ENCODE measurements at regions not wholly inside any gene's neighbourhood (a gene's known extent, or its start where the extent isn't known, plus 50 kb on each side); places are given as distances from the start of the nearest gene placed in this dataset.
A peak's percentile ranks its signal among the peaks of the same experiment; 100 is the strongest.

DNA sequence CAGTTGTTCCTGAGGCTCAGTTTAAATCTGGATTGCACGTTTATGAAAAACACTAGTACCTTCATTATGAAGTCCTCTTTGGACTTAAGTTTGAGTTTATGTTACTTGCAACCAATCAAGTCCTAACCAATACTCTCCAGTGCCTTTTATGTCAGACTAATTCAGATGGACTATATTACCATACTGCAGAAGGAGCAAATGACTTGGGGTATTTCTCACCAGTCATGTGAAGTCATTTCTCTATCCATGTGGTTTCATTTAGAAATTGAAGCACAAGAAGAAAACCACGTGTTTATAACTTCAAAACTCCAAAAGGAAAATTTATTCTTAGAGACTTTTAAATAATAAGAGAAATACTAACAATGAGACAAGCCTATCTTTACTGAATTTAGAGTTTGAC lies 201.6 kb downstream of the MBL2 start:
- no peak for TF ChIP-seq POLR2A (IDR thresholded peaks at IDR 0.05; ENCODE audit: extremely low read depth, insufficient read length)
- no peak for TF ChIP-seq MYC (IDR thresholded peaks at IDR 0.05; ENCODE audit: low read depth, low read length)
- TF ChIP-seq, protein P1, sequence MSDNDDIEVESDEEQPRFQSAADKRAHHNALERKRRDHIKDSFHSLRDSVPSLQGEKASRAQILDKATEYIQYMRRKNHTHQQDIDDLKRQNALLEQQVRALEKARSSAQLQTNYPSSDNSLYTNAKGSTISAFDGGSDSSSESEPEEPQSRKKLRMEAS (IDR thresholded peaks at IDR 0.05; ENCODE audit: low read depth, low read length), result peak; percentile 44
- TF ChIP-seq, protein P2, sequence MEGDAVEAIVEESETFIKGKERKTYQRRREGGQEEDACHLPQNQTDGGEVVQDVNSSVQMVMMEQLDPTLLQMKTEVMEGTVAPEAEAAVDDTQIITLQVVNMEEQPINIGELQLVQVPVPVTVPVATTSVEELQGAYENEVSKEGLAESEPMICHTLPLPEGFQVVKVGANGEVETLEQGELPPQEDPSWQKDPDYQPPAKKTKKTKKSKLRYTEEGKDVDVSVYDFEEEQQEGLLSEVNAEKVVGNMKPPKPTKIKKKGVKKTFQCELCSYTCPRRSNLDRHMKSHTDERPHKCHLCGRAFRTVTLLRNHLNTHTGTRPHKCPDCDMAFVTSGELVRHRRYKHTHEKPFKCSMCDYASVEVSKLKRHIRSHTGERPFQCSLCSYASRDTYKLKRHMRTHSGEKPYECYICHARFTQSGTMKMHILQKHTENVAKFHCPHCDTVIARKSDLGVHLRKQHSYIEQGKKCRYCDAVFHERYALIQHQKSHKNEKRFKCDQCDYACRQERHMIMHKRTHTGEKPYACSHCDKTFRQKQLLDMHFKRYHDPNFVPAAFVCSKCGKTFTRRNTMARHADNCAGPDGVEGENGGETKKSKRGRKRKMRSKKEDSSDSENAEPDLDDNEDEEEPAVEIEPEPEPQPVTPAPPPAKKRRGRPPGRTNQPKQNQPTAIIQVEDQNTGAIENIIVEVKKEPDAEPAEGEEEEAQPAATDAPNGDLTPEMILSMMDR (IDR thresholded peaks at IDR 0.05; ENCODE audit: low read depth, low read length), result no peak
- no peak overlapping the region for H3K4me3 ChIP-seq (ENCODE audit: low read depth, low read length)
- DNase-seq (ENCODE audit: low read depth), result no peak

DNA sequence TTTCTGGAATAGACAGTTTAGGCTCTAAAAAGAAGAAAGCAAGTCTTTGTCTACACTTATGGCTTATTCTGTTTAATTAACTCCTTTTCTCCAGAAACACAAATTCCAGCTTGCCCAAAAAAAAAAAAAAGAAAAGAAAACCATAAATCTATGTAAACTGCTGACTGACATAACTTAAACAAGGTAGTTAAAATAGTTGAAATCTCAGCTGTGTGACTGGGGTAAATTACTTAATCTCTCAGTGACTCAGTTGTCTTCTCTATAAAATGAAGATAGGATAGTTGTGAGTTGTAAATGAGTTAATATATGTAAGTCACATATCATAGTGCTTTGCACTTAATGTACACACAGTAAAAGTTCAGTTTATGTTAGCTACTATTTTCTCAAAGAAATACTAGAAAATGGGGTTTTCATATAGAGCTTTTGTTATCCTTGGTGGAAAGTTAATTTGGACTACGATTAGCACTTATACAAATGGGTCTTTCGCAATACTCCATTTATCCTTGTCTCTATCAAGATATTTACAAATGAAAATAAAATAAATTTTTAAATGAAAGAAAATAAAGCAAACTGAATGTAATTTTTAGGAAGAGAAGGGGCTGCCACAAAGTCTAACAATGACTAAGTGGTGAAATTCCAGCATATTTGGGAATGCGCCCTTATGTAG lies 200.9 kb downstream of the MBL2 start:
- DNase-seq (ENCODE audit: low read depth), result no peak
- H3K4me3 ChIP-seq (ENCODE audit: low read depth, low read length), result no peak overlapping the region
- TF ChIP-seq, protein P2 (IDR thresholded peaks at IDR 0.05; ENCODE audit: low read depth, low read length), result no peak
- TF ChIP-seq, protein P1 (IDR thresholded peaks at IDR 0.05; ENCODE audit: low read depth, low read length), result no peak

DNA sequence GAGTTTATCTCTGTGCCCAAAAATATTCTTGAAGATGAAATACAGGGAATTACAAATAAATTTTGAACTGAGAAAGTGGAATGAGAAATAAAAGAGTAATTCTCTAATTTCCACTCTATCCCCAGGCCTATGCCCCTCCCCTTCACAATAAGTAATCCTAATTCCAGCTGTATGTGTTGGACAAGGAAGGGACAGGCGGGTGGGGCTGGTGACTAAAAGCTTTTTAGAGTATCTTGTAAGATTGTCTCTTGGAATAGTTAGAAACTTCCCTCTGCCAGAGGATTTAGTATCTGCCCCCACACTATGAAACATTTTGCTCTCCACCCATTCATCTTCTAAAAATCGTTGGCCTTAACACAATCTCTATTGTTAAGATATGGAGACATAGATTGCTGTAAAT lies 199.2 kb downstream of the MBL2 start:
- no peak overlapping the region for H3K4me3 ChIP-seq (ENCODE audit: low read depth, low read length)
- TF ChIP-seq POLR2A (IDR thresholded peaks at IDR 0.05; ENCODE audit: extremely low read depth, insufficient read length), result no peak
- TF ChIP-seq MYC (IDR thresholded peaks at IDR 0.05; ENCODE audit: low read depth, low read length), result no peak
- TF ChIP-seq, protein P1 (IDR thresholded peaks at IDR 0.05; ENCODE audit: low read depth, low read length), result no peak
- TF ChIP-seq, protein P2 (IDR thresholded peaks at IDR 0.05; ENCODE audit: low read depth, low read length), result no peak
- no peak for DNase-seq (ENCODE audit: low read depth)

DNA sequence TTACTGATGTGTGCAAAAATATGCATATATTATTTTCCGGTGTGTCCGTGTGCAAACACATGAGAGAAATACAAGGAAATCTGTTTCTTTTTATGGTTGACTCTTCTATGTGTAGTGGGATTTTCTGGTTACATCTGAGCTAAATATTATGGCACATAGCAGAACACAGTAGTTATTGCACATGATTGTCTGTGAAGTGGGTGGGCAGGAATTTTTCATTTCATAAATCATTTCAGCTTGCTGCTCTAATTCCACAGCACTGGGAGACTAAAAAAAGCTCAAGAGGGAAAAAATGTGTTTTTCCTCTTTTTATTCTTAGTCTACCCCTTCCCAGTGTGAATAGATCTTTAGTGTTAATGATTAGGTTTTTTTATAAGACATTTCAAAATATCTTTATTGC lies 197.9 kb downstream of the MBL2 start:
- no peak overlapping the region for H3K4me3 ChIP-seq (ENCODE audit: low read depth, low read length)
- no peak for DNase-seq (ENCODE audit: low read depth)
- TF ChIP-seq, protein P1 (IDR thresholded peaks at IDR 0.05; ENCODE audit: low read depth, low read length), result no peak
- TF ChIP-seq, protein P2 (IDR thresholded peaks at IDR 0.05; ENCODE audit: low read depth, low read length), result no peak
- TF ChIP-seq POLR2A (IDR thresholded peaks at IDR 0.05; ENCODE audit: extremely low read depth, insufficient read length), result no peak

DNA sequence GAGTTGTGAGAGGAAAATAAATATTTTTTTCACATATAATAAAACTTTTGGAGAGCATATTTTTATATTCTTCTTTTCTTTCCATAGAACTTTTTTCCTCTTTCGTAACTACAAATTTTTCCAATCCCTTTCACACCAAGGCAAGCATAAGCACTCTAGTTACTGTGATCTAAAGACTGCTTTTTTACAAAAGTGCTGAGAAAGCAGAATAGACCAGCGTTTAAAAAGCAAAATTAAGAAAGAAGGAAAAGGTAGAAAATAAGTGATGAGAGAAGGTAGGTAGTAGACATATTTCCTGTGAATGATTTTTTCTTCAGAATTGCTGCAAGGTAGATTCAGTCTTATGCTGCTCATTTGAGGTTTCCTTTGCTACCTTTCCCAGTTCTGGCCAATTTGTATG lies 195.5 kb downstream of the MBL2 start:
- H3K4me3 ChIP-seq (ENCODE audit: low read depth, low read length), result no peak overlapping the region
- no peak for DNase-seq (ENCODE audit: low read depth)
- TF ChIP-seq, protein P1 (IDR thresholded peaks at IDR 0.05; ENCODE audit: low read depth, low read length), result no peak
- TF ChIP-seq POLR2A (IDR thresholded peaks at IDR 0.05; ENCODE audit: extremely low read depth, insufficient read length), result no peak
- TF ChIP-seq MYC (IDR thresholded peaks at IDR 0.05; ENCODE audit: low read depth, low read length), result no peak
- TF ChIP-seq, protein P2 (IDR thresholded peaks at IDR 0.05; ENCODE audit: low read depth, low read length), result no peak

All from NB4 (cell line).